ENCODE measurements at regions not wholly inside any gene's neighbourhood (a gene's known extent, or its start where the extent isn't known, plus 50 kb on each side); places are given as distances from the start of the nearest gene placed in this dataset.

GRCh38 chr9:12874395-12874794, 99.6 kb downstream of the LURAP1L start:
- DNase-seq: no peak

- DNase-seq: no peak
Measured at GRCh38 chr9:12875191-12875590, 100.4 kb downstream of the LURAP1L start.

- DNase-seq: no peak
Measured at GRCh38 chr9:12876872-12877271, 102.1 kb downstream of the LURAP1L start.

GRCh38 chr9:12878351-12878978, 103.6 kb downstream of the LURAP1L start:
- DNase-seq: no peak

GRCh38 chr9:12879961-12880360, 105.1 kb downstream of the LURAP1L start:
- DNase-seq: no peak

GRCh38 chr9:12880406-12881015, 105.7 kb downstream of the LURAP1L start:
- no peak for DNase-seq

GRCh38 chr9:12882430-12882829, 107.6 kb downstream of the LURAP1L start:
- no peak for DNase-seq

GRCh38 chr9:12884736-12885395, 110.0 kb downstream of the LURAP1L start:
- peak in 1 of 2 donors; percentile 37 for DNase-seq

GRCh38 chr9:12889402-12890106, 114.7 kb downstream of the LURAP1L start:
- DNase-seq: no peak

GRCh38 chr9:12891588-12891987, 116.8 kb downstream of the LURAP1L start:
- DNase-seq: no peak

GRCh38 chr9:12903316-12903715, 128.5 kb downstream of the LURAP1L start:
- DNase-seq: no peak

- DNase-seq: no peak
Measured at GRCh38 chr9:12904261-12905000, 129.6 kb downstream of the LURAP1L start.

- no peak for DNase-seq
Measured at GRCh38 chr9:12906646-12907045, 131.8 kb downstream of the LURAP1L start.

- no peak for DNase-seq
Measured at GRCh38 chr9:12908895-12909294, 134.1 kb downstream of the LURAP1L start.

GRCh38 chr9:12915366-12915954, 140.6 kb downstream of the LURAP1L start:
- DNase-seq: no peak

GRCh38 chr9:12916042-12916441, 141.2 kb downstream of the LURAP1L start:
- peak; percentile 37 to 88 for DNase-seq

GRCh38 chr9:12920437-12920836, 145.6 kb downstream of the LURAP1L start:
- no peak for DNase-seq

GRCh38 chr9:12921621-12922020, 146.8 kb downstream of the LURAP1L start:
- no peak for DNase-seq

- no peak for DNase-seq
Measured at GRCh38 chr9:12922224-12922866, 147.5 kb downstream of the LURAP1L start.

GRCh38 chr9:12923468-12924009, 148.7 kb downstream of the LURAP1L start:
- no peak for DNase-seq

- DNase-seq: no peak
Measured at GRCh38 chr9:12930906-12931305, 156.1 kb downstream of the LURAP1L start.

GRCh38 chr9:12933957-12934356, 159.1 kb downstream of the LURAP1L start:
- DNase-seq: no peak
